Stromal cell of bone marrow (primary cell): ENCODE measurements at regions not wholly inside any gene's neighbourhood (a gene's known extent, or its start where the extent isn't known, plus 50 kb on each side); places are given as distances from the start of the nearest gene placed in this dataset.
A peak's percentile ranks its signal among the peaks of the same experiment; 100 is the strongest.
"Not testable (repeated sequence)": the region's sequence is repeated elsewhere in the genome, so short reads cannot be mapped to it uniquely, and the experiment has no call there.

Source experiments
- DNase-seq: peaks from one replicate; pipeline ENCODE4 v3.0.0-alpha.2; 2012; ENCODE audit warnings: low read depth

DNA sequence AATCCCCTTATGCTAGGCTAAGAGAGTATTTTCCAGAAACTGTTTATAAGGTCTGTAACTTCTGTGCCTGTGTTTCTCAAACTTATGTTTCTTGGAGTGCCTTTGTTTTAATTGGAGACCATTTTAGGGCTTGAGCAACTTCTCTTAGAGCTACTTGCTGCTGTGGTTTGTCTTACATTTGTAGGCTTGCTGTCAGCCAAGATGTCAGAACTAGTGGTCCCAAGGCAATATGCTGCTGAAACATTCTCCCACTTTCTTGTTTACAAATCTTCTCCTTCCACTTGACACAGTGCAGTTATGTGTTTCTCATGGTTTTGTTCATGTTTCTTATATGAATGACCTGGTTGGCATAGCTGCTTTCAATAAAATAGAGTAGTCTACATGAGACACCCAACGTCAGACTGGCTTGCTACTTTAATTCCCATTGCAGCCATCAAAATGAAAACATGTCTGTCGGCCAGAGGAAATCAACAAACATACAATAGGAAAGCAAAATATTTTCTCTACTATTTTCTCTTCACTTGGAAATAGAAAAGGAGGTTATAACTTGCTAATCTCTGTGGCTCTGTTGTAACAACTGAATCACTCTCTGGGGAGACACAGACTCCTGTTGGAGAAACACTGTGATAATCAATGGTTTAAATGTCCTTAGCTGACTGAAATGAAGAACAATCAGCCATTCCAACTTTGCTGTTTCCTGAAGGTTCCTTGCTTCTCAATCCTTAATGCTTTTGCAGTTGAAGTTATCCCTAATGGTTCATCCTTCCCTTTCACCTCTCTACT, 426.4 kb downstream of the PDGFC start:
- DNase-seq = peak; percentile 87

DNA sequence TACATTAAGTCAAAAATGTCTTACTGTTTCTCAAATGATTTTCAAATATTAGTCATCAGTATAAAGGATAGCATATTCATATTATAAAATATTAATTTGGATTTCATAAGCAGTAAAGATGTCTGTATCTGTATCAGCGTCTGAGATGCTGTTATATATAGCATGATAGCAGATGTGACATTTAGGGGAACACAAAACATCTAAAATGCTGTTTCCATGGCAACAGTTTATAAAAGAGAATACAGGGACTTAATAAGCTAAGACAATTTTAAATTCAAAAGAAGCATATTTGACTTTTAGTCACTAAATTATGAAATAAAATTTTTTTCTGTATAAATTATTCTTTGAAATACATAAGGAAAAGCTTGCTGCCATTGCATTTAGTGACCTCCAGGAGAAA, 432.2 kb downstream of the PDGFC start:
- no peak for DNase-seq

DNA sequence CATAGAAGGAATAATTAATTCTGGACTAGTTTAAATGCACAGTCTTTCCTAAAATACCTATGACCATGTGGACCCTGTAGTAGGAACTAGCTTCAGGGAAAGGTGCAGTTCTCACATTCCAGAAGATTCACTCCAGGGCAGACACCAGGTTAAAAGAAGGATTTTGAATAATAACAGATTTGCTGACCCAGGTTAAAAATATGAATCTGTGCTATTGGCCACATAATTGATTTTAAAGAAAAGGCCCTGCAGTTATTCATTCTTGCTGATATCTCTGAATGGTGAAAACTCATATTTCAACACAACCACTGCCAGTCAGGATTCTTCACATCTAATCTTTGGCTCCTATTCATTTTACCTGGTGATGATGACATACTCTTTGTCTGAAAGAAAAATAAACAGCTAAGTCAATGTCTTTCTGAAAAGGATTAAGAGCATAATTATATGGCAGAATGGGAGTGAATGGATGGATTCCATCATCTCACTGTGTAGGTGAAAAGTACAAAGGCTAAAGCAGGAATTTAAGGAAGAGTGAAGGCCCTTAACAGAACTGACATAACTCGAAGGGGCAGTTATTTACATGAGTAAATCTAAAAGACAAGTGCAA, 432.8 kb downstream of the PDGFC start:
- DNase-seq = no peak

DNA sequence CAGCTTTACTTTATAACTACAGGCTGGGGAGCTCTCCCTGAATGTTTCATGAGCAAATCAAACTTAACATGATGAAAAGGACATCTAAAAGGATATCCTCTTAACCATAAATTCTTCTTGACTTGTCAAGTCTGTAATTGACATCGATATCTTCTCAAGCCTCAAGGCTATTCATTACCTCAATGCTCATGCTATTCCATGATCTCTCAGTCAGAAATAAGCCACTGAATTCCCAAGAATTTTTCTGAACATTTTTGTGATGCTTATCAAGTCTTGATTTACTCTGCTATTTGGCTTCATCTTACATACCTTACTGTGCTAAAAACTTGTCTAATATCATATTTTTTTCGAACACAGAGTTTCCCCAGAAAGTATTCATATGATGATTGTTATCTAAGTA, 433.4 kb downstream of the PDGFC start:
- no peak for DNase-seq

DNA sequence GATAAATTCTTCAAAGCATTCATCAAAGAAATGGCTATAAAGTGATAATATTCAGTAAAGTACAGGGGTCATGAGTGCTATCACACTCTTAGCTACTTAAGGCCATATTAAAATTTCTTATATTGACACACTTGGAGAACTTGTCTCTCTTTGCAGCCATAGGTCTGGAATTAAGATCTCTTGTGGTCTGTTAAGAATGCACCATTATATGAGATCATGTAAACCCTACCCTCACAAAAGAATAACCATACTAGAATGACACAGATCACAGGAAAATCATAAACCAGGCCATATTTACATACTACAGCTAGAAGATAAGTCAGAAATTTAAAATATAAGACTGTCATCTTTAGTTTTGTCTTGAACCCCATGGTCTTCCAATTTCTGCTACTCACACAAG, 434.3 kb downstream of the PDGFC start:
- DNase-seq = no peak

DNA sequence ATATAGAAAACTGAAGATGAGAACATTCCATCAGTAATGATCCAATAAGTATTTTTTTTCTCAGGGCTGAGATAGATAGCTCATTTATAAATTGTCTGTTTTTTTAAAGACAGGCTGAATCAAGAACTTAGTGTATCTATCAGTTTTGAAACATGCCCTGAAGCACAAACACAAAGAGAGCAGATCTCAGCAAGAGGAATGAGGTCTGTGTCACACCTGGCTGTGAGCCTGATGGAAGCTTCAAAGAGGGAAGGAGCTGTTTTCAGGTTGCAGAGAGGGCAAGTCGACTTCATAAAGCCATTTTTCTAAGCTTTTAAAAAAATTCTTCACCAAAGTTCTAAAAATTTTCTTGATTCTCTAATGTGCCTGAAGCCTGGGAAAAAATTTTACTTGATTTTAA, 434.9 kb downstream of the PDGFC start:
- DNase-seq = no peak

DNA sequence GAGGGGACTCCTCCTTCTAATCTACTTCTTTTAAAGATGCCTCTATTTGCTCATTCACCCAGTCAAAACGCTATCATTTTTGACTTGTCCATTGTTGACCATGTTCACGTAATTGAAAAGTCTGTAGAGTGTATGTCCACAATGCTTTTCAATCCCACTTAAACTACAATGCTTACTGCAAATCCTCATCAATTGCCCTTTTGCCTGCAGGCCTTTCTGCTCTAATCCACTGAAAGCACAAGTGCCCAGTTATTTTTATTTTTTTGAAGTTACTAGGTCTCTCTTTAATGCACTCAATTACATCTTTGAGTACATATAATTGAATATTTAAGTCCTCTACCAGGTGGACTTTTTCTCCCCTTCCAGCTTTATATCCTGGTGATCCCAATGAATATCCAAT, 437.4 kb downstream of the PDGFC start:
- DNase-seq = no peak

DNA sequence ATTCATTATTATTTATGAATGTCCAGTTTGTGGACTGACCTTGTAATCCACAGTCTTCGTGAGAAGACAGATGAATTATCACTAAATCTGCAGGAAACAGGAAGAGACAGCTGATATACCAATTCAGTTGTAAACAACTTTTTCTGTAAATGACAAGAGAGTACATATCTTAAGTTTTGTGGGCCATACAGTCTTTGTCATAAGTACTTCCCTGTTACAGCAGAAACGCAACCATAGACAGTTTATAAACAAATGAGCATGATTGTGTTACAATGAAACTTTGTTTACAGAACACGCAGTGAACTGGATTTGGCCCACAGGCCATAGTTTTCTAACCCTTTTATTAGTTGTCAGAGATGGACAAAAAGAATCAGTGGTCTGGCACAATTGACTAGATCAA, 443.4 kb downstream of the PDGFC start:
- DNase-seq = no peak

DNA sequence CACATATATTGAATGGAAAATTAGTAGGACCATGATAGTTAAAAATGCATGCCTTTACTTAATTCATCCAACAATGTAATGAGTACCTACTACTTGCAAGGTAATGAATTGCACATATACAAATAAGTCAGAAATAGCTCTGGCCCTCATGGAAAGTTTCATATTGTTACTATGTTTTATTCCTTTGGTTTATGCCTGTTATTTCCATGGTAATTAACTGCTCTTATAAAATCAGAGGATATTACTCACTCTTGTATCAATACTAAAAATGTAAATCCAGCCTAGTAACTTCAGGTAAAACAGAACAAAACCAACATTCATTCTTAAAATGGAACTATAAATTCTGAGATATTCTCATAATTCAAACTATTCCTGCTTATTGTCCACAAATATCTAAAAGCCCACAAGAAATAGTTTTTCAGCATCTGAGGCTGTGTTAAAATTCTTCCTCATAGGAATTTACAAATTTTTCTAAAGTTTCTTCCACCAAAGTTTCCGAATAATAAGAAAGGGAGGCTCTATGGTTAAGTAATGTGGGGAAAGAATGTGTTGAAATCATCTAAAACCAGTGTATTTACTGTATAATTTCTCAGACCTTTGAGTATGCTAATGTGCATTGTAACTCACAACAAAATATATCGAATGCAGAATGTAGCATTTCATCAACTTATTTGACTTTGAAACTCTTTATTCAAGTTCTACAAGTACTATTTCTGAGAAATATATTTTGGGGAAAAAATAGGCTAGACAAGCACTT, 444.2 kb downstream of the PDGFC start:
- DNase-seq = no peak

DNA sequence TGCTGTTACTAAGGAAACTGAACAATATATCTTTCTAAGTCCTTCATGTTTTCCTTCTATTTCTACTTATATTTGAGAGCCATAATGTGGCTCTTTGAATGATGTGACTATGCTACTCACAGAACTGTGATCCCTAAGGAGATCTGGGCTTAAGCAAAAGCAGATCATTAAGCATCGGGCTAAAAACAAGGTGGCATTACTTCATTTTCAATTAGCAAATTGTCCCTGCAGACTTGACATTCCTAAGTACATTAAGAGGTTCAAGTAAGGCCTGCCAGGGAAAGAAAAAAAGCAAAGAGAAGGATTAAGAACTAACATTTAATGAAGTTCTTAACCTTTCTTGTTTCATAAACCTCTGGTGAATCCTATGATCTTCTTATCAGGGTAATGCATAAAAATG, 447.6 kb downstream of the PDGFC start:
- DNase-seq = no peak

DNA sequence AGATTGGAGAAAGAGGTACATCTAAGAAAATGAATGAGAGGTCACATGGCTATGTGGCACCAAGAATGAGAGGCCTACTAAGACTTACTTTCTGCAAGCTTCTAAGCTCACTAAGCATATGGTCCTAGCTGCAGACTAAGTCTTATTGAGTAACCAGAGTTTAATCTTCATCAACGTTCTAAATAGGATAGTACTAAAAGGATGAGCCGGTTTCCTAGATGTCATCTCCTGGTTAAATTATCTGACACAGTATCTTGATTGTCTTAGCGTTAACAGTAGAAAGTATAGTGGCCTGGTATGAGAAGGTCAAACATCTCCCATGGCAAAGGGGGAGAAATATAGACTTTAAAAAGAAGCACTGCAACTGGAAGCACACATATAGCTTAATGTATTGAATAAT, 448.1 kb downstream of the PDGFC start:
- no peak for DNase-seq

DNA sequence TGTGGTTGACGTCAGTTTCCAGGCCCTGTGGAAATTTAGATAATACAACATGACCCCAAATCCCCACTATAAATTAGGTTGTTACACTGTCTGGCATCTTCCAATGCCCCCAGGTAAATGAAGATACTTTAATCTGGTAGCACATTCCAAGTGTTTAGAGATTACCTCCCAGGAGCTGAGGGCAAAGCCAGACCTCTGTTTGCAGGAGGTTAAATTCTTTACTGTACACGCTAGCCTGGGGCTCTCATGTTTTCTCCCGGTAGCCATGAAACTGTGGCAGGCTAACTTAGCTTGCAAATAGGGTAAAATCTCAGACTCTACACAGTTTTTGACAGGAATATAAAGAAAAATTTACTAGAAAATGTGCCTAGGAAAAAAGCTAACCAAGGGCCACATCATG, 450.0 kb downstream of the PDGFC start:
- no peak for DNase-seq

DNA sequence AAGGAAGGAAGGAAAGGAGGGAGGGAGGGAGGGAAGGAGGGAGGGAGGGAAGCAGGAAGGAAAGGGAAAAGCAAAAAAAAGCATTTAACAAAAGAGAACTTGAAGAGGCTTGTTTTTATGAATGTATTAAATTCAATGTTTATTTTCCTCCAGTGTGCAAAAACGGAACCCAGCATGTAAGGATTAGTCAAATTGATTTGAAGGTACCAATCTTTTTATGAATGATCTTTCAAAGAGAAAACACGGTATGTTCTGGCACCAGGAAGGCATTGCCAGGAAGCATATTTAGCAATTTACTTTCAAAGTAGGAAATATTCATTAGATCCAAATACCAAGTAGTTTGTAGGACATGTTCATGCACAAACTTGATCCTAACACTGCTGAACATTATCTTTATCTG, 453.6 kb downstream of the PDGFC start:
- no peak for DNase-seq

DNA sequence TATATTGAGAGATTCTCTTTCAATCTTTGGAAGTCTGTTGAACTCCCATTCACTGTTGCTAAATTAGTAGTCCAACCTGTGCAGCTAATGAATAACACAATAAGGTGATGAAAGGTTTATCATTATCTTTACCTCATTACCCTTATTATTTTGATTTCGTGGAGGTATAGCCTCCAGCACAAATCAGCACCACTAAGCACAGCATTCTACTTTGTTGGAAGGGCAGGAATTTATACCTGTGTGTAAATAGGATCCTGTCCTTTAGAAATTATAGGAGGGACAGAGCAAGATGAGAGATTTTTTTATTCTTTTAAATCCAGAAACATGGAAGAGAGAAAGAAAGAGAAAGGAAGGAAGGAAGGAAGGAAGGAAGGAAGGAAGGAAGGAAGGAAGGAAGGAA, 454.1 kb downstream of the PDGFC start:
- no peak for DNase-seq

DNA sequence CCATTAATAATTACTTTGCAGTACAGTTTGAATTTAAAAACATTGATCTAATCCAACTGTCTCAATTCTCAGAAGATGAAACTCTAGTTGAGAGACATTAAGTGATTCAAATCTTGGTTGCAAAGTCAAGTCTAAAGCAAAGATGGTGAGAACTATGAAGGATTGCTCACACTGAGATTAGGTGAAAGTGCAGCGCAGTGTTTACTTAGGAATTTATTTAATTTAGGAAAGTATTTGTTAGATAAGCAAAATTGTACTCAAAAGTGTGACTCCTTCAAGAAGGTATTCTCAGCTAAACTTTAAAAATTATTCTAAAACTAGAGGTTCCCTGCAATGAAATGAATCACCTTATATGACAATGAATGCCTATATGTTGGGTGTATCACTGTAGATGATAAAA, 454.9 kb downstream of the PDGFC start:
- DNase-seq = no peak

DNA sequence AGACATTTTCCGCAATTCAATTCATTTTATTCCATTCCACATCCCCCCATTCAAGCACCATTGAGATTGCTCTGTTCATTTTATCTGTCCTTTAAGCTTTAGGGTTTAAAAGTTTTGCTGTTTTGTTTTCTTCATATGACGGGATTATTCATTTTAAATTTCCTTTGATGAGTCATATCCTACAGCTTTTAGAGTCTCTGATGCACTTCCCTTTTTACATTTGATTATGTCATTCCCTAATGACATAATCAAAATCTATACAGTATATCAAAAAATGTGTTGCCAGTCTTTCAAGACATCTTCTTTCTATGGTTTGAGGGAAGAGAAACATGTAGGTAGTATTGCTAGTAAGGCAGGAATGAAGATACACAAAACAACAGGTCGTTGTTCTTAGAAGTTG, 456.3 kb downstream of the PDGFC start:
- no peak for DNase-seq

DNA sequence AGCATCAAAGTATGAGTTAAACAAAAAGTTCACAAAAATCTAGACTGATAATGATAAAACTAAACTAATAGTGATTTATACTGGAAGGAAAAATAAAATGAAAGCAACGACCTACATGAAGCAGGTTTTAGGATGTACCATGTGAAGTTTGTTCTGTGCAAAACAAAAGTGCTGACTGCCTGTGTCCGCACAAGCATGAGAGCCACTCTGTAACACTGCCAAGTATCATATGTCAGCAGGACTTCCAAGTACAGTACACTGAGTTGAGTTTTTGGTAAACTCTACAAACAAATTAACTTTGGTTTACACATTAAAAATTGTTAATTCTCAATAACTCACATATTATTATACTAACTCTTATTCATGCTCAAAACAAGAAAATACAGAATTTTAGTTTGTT, 459.0 kb downstream of the PDGFC start:
- peak; percentile 25 for DNase-seq

DNA sequence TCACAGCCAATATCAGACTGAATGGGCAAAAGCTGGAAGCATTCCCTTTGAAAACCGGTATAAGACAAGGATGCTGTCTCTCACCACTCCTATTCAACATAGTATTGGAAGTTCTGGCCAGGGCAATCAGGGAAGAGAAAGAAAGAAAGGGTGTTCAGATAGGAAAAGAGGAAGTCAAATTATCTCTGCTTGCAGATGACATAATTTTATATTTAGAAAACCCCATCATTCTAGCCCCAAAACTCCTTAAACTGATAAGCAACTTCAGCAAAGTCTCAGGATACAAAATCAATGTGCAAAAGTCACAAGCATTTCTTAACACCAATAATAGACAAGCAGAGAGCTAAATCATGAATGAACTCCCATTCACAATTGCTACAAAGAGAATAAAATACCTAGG, 461.7 kb downstream of the PDGFC start:
- not testable (repeated sequence) for DNase-seq

DNA sequence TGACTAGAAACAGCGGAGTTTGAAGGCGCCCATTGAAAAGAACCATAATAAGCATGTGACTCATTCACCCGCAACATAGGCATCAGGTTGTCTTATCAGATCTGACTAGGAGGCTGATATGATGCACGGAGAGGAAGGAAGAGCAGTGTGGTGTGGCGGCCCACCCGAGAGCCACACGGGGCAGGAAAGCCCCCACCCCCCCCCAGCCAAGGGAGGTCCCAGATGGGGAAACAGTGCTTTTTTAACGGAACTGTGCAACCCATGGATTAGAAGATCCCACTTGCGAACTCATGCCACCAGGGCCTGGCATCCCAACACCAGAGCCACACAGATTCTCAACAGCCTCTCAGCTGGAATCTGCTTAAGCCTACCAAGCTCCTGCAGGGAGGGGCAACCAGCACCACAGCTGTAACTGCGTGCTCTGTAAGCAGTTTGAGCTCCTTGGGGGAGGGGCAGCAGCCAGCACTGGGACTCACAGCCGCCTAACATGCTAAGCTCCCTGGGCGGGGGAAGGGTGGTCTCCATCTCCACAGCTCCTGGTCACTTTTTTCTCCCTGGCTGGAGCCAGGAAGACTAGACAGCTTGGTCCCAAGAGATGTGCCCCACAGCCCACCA, 466.2 kb downstream of the PDGFC start:
- no peak for DNase-seq

DNA sequence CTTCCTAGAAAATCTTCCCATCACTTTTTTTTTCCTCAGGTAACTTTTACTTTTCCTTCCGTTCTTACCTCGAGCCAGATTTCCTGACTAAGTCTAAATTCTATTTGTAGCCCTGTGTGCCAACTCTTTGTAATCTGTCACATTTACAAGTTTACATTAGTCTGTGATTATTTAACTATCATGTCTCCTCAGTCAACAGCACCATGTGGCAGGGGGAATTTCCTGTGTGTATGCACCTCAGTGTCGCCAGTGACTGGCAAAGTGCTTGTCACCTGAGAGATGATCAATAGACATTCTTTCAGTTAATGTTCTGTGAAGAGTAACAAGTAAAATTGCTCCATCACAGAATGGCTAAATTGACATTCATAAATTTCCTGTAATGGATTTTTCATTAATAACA, 468.5 kb downstream of the PDGFC start:
- no peak for DNase-seq

DNA sequence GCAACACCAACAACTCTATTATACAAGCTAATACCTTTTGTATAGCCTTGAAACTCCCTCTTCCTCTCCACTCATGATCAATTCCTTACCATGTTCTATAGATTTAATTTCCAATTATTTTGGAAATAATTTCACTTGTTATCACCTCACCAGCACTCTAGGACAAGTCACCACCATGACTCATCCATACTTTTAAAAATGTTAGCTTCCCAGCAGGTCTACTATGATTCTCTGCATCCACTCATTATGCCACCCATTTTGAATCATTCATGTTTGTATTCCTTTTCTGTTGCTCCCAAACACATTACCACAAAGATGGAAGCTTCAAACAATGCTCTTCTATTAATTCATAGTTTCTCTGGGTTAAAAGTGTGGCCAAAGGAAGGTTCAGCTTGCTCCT, 469.6 kb downstream of the PDGFC start:
- DNase-seq = no peak

DNA sequence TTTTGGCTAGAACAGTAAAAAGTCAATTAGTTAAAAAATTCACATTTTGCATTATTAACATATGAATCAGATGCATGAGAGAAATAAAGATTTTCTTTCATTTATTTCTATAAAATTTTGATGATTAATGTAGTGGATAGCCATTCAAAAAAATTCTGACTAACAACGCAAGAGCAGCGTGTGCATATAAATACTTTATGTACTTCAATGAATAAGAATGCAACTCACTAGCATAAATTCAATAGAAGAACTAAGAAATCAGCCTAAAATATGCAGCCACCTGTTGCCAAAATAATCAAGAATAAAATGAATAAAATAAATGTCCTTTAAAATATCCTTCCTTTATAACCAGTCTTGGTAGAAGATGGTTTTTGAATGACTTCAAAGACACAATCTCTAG, 471.9 kb downstream of the PDGFC start:
- DNase-seq = no peak

DNA sequence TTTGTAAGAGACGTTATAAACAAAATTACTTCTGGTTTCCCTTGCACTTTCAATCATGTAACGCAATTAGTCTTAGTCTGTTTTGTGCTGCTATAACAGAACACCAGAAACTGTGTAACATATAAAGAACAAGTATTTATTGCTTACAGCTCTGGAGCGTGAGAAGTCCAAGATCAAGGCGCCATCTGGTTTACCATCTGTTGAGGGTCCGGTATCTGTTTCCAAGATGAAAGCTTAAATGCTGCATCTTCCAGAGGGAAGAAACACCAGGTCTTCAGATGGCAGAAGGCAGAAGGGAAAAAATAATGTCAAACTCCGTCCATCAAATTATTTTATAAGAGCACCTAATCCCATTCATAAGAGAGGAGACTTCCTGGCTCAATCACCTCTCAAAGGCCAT, 474.1 kb downstream of the PDGFC start:
- DNase-seq = no peak
